AG04449 (cell line): ENCODE measurements at regions not wholly inside any gene's neighbourhood (a gene's known extent, or its start where the extent isn't known, plus 50 kb on each side); places are given as distances from the start of the nearest gene placed in this dataset.

Source experiments
- CTCF ChIA-PET: fragments of 350-600 bp; formaldehyde crosslinking; extraction: SDS; loops from one replicate; lab custom pipeline; 2021; ENCODE audit warnings: antibody characterized with exemption; lab: Yijun Ruan, JAX
- POLR2A ChIA-PET: fragments of 400-600, 350-600 bp; formaldehyde crosslinking; extraction: SDS; loops from one replicate; lab custom pipeline; 2020; ENCODE audit warnings: antibody characterized with exemption, inconsistent platforms; lab: Yijun Ruan, JAX
- DNase-seq: peaks from one replicate; pipeline ENCODE4 v3.0.0-alpha.2; 2010; ENCODE audit warnings: low read depth, low spot score
- H3K4me3 ChIP-seq: 2 replicates; pipeline ENCODE4 v1.5.1; 2011; ENCODE audit warnings: low read depth, mild to moderate bottlenecking, control low read depth, low read length
- CTCF ChIP-seq: IDR thresholded peaks from one replicate; pipeline ENCODE4 v1.5.1; 2011; ENCODE audit warnings: mild to moderate bottlenecking, moderate library complexity, low read length, control low read depth, inconsistent platforms; ENCODE audit not compliant: insufficient read depth; ENCODE audit errors: missing control alignments

GRCh38 chr15:87207251-87207650, 1049.3 kb downstream of the NTRK3 start:
- ChIA-PET POLR2A (no interaction called here), CTCF (no interaction called here)
- no peak for DNase-seq
- H3K4me3 ChIP-seq, result no peak overlapping the region
- TF ChIP-seq CTCF, result no peak

DNA sequence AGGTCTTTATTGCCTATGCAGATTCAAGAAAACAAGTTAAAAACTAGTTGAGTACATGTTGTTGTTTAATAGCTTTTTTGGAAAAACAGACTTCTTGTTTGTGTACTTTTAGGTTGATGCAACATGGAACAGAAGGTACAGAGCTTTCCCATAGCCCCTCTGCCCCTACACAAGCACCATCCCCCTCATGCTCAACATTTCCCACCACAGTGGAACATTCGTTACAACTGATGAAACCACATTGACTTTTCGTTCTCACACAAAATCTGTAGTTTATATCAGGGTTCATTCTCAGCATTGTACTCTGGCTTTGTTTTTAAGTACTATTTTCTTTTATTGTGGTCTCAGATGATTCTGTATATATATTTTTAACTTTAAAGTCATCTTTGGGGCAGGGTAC, 1054.6 kb downstream of the NTRK3 start:
- CTCF ChIA-PET, result no interaction called here
- no peak for TF ChIP-seq CTCF
- POLR2A ChIA-PET, result no interaction called here
- no peak for DNase-seq
- H3K4me3 ChIP-seq, result no peak overlapping the region

GRCh38 chr15:87200149-87200548, 1056.4 kb downstream of the NTRK3 start:
- no peak for DNase-seq
- ChIA-PET POLR2A (no interaction called here), CTCF (no interaction called here)
- no peak for TF ChIP-seq CTCF
- H3K4me3 ChIP-seq, result no peak overlapping the region

DNA sequence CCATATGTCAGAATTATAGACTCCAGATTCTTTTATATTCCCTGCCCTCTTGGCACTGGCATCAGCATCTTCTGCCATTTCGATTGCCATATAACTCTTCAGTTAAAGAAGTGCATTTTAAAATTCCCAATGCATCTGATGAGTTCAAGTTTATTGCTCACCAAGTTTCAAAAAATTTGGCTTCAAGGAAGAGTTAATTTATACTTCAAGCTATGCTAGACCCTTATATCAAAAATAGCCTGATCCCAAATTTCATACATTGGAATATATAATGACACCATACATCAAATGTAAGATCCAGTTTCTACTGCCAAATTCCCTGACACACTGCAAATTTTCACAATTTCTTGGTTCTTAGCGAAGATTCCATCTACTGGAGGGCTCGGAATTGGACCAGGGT, 1058.6 kb downstream of the NTRK3 start:
- no peak for TF ChIP-seq CTCF
- ChIA-PET POLR2A (no interaction called here), CTCF (no interaction called here)
- no peak overlapping the region for H3K4me3 ChIP-seq
- DNase-seq, result no peak

DNA sequence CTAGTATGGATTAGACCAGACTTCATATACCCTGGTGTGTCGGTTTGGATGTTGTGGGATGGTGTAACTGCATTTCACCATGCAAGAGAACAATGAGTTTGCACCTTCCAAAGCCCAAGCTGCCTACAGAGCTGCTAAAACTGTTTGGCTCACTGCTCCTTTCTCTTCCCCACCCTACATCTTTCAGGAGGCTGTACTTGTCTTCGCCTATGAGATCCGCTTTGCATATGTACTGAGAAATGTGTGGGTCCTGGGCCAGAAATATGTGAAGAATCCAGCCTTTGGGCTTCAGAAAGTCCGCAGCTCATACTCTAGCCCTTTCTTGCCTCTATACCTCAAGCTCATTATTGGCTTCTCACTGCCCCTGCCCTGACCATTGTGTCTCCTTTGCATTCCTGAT, 1060.0 kb downstream of the NTRK3 start:
- TF ChIP-seq CTCF, result no peak
- no peak for DNase-seq
- POLR2A ChIA-PET, result no interaction called here
- CTCF ChIA-PET, result interaction anchor here (0.7 kb wide), 1 partner anchor 276 kb away, joined by 3 read pairs; no protein-coding TSS in a partner anchor
- H3K4me3 ChIP-seq, result no peak overlapping the region

- no peak for TF ChIP-seq CTCF
- H3K4me3 ChIP-seq, result no peak overlapping the region
- POLR2A ChIA-PET, result no interaction called here
- CTCF ChIA-PET, result no interaction called here
- no peak for DNase-seq
Measured at GRCh38 chr15:87193481-87193880, 1063.1 kb downstream of the NTRK3 start.
